HG03439 (cell line): ENCODE measurements at regions not wholly inside any gene's neighbourhood (a gene's known extent, or its start where the extent isn't known, plus 50 kb on each side); places are given as distances from the start of the nearest gene placed in this dataset.
"Not testable (repeated sequence)": the region's sequence is repeated elsewhere in the genome, so short reads cannot be mapped to it uniquely, and the experiment has no call there.

ENCODE experiments used
- ATAC-seq: cut with Tn5 transposase; IDR thresholded peaks from one replicate; pipeline ENCODE4 v1.9.1; 2021; ENCODE audit warnings: mild to moderate bottlenecking, moderate library complexity; ENCODE audit not compliant: unreplicated experiment

DNA sequence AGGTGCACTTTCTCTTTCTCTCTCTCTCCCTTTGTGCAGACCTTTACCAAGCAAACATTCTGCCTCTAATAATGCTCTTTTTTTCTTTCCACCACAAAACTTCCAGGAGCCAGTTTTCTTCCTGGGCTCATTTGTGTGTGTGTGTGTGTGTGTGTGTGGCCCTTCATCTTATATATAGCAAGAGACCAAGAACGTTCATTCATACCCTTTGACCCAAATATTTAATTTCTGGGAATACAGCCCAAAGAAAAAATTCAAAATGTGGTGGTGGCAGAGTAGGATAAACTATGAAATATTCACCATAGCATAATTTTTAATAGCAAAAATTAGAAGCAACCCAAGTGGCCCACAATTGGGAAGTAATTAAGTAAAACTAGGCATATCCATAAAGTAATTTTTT lies 398.9 kb downstream of the IGSF11 start:
- no peak for ATAC-seq

DNA sequence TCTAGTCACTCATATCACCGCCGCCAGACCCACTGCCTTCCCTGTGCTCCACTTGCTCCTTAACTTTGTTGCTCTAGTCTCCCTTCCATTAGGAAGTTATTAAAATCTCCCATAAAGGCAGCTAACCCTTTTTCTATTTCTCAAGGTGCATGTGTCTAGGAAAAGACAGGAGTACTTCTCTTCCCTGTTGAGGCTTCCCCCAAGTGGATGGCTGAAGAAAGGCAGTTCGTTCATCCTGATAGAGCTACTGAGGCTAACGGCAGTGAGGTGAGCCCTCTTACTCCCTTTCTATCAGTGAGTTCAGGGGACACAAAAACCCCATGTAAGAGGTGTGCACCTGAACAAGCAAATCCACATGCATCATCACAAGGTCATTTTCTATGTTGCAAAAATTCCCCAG lies 397.8 kb downstream of the IGSF11 start:
- no peak for ATAC-seq

DNA sequence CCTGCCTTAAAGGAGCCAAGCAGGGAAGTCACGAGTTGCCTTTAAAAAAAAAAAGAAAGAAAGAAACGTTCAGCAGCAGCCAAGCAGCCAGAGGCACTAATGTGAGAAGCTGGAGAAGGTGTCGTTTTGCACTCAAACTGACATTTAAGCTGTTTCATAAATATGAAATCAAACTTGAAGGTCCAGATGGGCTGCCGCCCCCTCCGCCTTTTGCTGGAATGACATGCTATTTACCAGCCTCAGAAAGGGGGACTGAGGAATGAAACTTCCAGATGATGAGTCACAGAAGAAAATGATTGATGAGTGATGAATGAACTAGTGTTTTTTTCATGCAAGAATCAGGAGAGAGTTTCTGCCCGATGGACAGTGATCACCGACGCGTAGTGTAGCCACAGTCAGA lies 396.8 kb downstream of the IGSF11 start:
- ATAC-seq = no peak

DNA sequence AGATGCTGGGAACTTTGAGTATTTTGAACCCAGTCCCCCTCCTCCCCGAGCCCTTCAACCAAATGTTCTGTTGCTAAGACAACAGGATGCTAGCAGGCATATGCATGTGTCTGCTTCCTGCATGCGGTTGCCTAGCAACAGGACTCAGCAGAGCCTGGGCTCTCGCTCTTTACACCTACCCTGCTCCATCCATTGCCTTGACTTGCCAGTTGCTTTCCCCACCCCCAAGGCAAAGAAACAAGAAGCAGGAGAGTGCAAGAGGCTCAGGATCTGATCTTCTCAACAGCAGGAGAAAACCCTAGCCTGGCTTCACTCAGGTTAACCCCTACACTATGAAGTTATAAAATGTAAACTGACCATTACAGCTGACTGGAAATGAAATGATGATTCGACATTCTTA lies 393.0 kb downstream of the IGSF11 start:
- peak; percentile 57 for ATAC-seq

DNA sequence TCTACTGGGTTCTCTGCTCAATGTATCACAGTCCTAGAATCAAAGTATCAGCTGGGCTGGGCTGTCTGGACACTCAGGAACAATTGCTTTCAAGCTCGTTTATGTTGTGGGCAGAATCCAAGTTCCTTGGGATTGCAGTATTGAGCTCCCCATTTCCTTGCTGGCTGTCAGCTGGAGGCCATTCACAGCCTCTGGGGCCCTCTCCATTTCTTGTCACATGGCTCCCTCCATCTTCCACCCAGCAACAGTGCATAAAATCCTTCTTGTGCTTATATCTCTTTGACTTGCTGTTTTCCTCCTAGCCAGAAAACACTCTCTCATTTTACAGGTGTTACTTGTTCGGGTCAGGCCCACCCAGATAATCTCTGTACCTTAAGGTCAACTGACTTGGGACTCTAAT lies 363.5 kb downstream of the IGSF11 start:
- ATAC-seq = no peak

DNA sequence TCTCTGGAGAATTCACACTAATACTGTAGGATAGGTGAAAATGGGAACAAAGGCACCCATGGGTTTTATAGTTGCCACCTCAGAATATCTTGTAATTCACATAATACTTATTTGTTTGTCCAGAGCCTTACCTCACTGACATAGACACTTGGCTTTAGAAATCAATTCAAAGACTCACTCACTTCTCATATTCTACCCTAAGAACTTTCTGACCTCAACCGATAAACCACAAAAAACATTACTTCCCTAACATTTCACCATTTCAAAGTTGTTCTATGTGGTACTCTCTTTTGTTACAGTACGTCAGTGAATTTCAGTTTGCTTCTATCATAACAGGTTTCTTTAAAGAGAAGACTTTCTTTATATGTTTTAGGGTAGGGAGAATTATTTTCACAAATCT lies 359.3 kb downstream of the IGSF11 start:
- ATAC-seq = no peak

DNA sequence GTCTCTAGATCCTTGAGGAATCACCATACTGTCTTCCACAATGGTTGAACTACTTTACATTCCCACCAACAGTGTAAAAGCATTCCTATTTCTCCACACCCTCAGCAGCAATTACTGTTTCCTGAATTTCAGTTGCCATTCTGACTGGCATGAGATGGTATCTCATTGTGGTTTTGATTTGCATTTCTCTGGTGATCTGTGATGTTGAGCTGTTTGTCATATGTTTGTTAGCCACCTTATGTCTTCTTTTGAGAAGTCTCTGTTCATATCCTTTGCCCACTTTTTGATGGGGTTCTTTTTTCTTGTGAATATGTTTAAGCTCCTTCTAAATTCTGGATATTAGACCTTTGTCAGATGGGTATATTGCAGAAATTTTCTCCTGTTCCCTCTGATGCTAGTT lies 356.0 kb downstream of the IGSF11 start:
- not testable (repeated sequence) for ATAC-seq

DNA sequence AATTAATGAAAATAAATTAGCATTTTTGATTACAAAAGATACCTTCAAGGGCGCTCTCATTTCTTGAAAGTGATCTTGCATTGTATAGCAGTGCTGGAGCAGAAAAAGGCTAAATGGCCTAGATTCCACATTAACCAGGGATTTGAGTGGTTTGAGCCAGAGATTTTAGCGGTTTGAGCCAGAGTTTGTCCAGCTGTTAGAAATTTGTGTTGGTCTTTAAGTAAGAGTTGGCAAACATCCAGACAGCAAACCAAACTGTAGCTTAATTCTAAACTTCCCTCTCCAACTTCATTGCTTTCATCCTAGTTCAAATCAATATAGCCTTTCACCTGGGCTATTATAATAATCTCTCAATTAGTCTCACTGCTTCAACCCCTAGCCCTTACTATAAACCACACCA lies 351.7 kb downstream of the IGSF11 start:
- ATAC-seq = no peak

DNA sequence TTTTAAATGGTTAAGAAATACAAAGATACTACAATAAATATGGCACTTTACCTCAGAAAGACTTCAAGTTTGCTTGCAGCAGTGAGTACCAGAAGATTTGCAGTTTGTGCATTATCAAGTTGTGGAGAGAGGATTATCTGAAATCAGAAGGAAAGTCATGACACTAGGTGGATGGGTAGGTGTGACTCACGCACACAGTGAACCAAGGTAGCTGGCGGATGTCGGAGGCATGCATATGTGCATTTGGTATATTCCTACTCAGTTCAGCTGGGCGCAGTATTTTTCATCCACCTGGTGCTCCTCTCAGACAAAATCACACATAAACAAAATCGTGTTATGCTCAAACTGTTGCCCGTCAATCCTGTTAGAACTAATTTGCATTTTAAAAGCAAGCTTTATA lies 351.0 kb downstream of the IGSF11 start:
- no peak for ATAC-seq

DNA sequence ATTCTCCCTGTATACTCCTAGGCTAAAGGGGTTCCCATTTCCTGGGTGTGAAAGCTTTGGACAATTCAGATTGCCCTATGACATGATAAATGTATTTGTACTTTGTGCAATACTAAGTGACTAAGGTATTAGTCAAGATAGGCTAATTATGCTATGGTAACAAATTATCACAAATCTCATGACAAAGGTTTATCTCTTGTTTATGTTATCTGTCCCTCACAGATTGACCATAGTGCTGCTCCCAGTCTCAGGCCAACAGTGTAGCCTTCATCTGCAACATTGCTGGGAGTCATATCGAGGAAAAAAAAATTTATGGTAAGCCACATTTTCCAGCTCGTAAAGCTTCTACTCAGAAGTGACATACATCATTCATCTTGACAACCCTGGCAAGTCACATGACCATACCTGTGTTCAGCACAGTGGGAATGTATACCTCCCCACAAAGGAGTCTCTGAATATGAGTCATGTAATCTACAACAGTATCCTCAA lies 346.2 kb downstream of the IGSF11 start:
- no peak for ATAC-seq

DNA sequence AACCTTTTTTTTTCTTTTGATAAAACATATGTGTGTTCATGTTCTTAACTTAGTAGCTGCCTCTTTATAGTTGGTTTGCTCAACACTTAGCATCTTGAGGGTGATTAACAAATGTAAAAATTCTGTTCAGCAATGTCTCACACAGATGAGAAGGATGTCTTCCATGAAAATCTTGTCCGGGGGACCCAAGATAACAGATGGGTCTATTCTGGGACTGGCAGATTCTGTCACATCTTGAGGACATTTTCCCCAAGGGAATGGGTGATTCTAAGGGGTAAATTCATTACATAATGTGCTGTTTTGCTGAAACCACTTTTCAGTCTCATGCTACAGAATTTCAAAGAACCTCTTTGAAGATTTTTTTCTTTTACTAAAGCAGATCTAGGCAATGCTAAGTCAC lies 342.2 kb downstream of the IGSF11 start:
- no peak for ATAC-seq

DNA sequence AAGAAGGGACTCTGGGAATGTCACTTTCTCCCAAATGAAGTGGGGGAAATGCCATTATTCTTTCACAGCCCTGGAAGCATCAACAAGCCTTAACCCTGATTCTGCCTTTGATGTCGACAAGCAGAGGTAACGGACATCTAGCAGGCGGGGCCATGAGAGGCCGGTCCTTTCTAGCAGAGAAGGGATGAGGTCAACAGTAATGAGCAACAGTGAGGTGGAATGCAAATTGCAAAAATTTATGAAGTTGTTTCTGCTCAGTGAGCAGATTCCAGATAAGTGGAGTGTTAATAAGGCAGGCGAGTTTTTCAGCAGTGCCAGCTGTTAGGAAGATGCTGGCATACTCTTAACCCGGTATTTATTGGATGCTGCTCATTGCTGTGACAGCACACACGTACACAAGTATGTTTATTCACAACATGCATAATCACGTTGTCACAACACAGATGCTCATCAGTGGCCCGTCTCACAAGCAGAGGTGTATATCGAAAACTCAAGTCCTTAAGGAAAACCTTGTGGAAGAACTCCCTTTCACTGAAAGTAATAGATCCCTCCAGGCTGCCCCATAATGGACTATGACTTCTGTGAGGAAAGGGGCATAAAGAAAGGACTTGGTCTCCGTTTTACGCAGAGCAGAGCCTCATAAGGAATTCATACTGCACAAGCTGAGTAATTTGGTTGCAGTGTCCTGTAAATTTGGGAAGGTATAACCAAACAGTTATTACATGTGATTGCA lies 329.0 kb downstream of the IGSF11 start:
- no peak for ATAC-seq

DNA sequence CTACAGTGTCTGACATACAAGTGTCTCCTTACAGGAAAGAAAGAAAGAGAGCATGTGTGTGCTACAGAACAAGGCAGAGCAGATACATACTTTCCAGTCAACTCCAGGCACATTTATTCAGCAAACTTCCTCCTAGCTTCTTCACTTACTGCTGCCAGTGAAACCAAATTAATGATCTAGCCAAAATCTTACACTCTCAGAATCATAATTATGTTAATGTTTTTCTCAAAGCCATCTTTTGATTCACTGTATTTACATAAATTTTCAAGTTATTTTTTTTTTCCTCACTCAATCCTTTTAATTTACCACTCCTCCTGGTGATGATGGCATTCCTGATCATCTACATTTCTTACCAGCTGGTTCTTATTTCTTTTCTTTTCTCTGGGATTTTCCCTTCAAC lies 326.7 kb downstream of the IGSF11 start:
- ATAC-seq = no peak

DNA sequence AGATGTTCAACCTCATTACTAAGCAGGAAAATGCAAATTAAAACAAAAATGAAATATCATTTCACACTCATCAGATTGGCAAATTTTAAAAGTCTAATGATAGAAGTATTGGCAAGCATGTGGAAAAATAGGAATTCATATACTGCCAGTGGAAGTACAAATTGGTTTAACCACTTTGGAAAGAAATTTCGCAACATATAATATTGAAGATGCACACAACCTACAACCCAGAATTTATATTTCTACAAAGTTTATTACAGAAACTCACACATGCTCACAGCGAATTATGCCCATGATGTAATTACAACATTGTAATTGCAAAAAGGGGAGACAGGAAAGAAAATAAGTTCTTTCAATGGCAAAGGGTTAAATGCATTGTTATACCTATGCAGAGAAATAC lies 324.1 kb downstream of the IGSF11 start:
- ATAC-seq = no peak

DNA sequence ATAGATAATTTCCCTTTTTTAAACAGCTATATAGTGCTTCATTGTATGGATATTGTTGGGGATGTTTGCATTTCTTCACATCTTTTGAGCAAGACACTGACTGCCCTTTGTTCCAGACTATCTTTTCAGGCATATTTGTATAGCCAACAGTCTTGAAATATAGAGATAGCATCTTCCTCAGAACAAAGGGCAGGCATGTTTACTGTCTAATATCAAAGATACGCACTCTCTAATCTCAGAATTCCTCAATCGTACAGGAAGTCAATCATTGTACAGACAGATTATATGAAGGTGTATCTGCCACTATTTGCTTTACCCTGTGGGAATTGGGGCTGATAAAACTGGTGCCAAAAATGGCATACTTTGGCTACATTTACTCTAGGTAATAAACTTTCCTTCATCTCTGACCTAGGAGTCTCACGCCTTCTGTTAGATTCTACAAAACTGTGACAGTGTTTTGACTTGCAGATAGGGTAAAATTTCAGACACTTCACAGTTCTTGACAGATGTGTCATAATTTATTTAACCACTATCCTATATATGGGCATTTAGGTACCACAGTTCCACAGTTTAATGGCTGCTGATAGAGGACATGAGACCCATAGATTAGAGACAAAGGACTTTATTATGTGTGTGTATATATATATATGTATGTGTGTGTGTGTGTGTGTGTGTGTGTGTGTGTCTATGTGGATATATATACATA lies 321.0 kb downstream of the IGSF11 start:
- no peak for ATAC-seq

DNA sequence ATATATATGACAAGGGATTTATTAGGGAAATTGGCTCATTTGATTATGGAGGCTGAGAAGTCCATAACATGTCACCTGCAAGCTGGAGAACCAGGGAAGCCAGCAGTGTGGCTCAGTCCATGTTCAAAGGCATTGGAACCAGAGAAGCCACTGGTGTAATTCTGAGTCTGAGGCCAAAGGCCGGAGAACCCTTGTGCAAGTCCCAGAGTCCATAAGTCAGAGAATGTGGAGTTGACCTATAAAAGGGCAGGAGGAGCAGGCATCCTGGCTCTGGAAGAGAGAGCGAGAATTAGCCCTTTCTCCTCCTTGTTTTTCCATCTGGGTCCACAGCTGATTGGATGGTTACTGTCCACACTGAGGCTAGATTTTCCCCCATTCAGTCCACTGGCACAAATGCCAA lies 319.8 kb downstream of the IGSF11 start:
- ATAC-seq = no peak

DNA sequence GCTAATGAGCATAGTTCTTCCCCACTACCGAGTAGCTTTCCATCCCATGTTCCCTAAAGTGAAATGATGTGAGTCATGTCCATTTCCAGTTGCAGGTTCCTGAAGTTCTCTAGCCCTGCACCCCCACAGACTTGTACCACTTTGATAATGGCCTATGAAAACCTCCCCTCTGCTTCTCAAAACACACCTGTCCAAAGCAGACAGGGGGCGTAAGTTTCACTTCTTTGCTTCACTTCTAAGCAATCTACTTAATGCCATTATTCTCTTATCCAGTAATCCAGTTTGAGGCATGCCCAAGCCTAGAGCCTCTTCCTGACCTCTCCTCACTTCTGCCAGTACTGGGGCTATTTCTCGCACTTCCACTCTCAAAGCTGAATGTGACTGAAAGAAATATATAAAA lies 305.1 kb downstream of the IGSF11 start:
- no peak for ATAC-seq

DNA sequence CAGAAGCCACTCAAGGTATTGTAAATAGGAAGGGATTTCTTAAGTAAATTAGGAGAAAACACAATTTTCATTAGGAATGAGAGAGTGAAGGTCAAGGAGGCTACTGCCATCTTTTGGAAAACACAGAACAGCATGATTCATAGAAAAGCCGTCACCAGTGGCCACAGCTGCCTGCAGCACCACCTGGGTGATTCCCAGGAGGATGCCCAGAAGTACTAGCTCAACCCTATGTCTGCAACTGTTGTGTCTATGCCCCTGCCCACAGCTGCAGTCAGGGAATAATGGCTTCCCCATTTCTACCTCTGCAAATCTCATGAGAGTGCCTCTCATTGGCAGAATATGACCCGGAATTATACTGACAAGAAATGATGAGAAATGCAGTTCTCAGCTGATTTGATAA lies 300.0 kb downstream of the IGSF11 start:
- ATAC-seq = no peak

DNA sequence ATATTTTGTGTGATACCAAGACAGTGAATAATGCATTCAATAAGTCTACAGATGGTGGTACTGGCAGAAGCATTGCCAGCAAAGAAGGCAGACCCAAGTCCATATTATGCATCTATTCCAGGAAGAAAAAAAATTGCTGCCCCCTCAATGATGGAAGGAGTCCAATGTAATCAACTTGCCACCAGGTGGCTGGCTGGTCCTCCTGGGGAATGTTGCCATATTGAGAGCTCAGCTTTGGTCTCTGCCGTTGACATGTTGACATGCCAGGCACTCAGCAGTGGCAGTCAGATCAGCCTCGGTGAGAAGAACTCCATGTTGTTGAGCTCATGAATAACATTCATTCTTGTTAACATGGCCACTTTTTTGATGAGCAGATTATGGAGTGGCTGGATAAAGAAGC lies 298.5 kb downstream of the IGSF11 start:
- no peak for ATAC-seq

DNA sequence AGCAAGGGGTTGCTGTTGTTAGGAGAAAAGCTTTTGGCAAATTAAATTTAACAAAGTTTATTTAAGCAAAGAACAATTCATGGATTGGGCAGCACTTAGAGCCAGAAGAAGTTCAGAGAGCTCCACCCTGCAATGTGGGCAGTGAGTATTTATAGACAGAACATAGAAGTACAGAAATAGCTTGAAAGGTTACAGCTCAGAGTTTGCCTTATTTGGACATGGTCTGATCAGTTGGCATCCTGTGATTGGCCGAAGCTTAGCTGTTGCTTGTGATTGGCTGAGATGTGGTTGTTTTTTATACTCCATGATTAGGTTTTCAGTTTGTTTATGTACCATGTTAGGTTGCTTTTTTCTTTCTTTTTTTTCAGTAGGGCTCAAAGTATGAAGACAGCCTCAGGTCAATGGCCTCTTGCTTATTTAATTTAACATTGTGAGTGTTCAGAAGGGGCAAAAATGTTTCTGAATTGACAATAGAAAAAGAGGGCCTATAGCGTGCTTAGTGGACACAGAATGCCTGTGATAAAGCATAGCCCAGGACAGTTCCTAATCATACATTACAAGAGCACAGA lies 293.8 kb downstream of the IGSF11 start:
- ATAC-seq = no peak

DNA sequence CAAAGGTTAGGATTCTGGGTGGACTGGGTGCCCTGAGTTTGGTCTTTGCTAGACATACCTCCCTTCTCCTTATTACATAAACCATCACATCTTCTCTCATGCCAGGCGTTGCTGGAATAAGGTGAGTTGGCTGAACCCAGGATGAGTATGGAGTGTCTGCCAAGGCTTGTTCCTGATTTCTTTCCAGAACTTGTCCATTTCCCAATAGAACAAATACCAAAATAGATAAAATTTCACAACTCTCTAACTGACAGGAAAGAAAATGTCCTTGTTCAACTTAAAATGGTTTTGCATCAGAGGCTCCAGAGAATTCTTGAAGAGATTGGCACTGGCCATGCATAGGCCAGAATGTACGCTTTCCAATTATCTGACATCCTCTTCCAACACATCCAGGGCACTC lies 291.9 kb downstream of the IGSF11 start:
- no peak for ATAC-seq

DNA sequence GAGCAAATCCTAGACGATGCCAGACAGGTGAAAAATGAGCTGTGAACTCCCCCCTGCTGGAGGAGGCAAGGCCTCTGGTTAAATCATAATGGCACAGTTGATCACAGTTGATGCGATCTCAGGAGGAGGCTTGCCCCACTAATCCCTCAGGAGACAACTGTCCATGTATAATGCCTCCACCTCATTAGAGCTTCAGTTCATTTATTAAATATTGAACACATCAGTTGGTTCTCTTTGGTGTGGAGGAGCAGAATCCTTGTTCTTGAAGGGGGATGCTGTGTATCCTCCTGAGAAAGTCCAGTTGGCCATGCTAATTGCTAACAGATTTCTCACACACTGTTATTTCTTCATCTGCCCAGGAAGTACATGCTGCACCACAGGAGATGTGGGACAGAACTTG lies 290.5 kb downstream of the IGSF11 start:
- ATAC-seq = no peak
